Natural killer cell treated with Interleukin-12 subunit alpha and Interleukin-12 subunit beta and Interleukin-15 and Interleukin-18, amount 100 ng/mL, for 72 hours (primary cell): ENCODE measurements at regions not wholly inside any gene's neighbourhood (a gene's known extent, or its start where the extent isn't known, plus 50 kb on each side); places are given as distances from the start of the nearest gene placed in this dataset.

ENCODE experiments used
- ATAC-seq, 2 donors: fragments of 150-1000 bp; cut with Tn5 transposase in 1 of 2; sonication (Bioruptor Pico), chemical (Tn5 transposase) in 1 of 2; 2 replicates each; pipeline ENCODE4 v1.10.0; 2021
- DNase-seq: peaks from one replicate; pipeline ENCODE4 v3.0.0; 2022; ENCODE audit warnings: low spot score
- H3K27ac Mint-ChIP-seq, 2 donors: 1 replicate in 1 of 2; 2 replicates in 1 of 2; pipeline ENCODE4 v1.8.0; 2022; ENCODE audit warnings: mixed read lengths in 2 of 2, mild to moderate bottlenecking in 1 of 2, moderate library complexity in 1 of 2
- H3K27me3 Mint-ChIP-seq, 2 donors: 1 replicate in 1 of 2; 2 replicates in 1 of 2; pipeline ENCODE4 v1.8.0; 2022; ENCODE audit warnings: mixed read lengths in 2 of 2
- H3K36me3 Mint-ChIP-seq: one replicate; pipeline ENCODE4 v1.8.0; 2022; ENCODE audit warnings: mixed read lengths
- H3K4me1 Mint-ChIP-seq, 2 donors: 1 replicate in 1 of 2; 2 replicates in 1 of 2; pipeline ENCODE4 v1.8.0; 2022; ENCODE audit warnings: low read depth in 2 of 2, mixed read lengths in 2 of 2, mild to moderate bottlenecking in 1 of 2
- H3K4me3 Mint-ChIP-seq: one replicate; pipeline ENCODE4 v1.8.0; 2022; ENCODE audit warnings: mixed read lengths
- H3K9me3 Mint-ChIP-seq: 2 replicates; pipeline ENCODE4 v1.8.0; 2022; ENCODE audit warnings: mixed read lengths

GRCh38 chr5:20654746-20655145, 666.7 kb upstream of the CDH18 start:
- no peaks in the 10 kb centered on the region for H3K27me3 Mint-ChIP-seq
- no peak overlapping the region for H3K4me3 Mint-ChIP-seq
- H3K36me3 Mint-ChIP-seq = peaks cover 16% of the 10 kb centered on the region
- H3K4me1 Mint-ChIP-seq = no peaks in the 10 kb centered on the region
- ATAC-seq (no peak), DNase-seq (no peak)
- peaks cover 33% of the 10 kb centered on the region for H3K9me3 Mint-ChIP-seq
- H3K27ac Mint-ChIP-seq = no peak overlapping the region

GRCh38 chr5:20654033-20654432, 666.0 kb upstream of the CDH18 start:
- no peak overlapping the region for H3K4me3 Mint-ChIP-seq
- ATAC-seq (no peak), DNase-seq (no peak)
- H3K36me3 Mint-ChIP-seq = peaks cover 23% of the 10 kb centered on the region
- H3K27ac Mint-ChIP-seq = no peak overlapping the region
- no peaks in the 10 kb centered on the region for H3K27me3 Mint-ChIP-seq
- no peaks in the 10 kb centered on the region for H3K4me1 Mint-ChIP-seq
- peaks cover 34% of the 10 kb centered on the region for H3K9me3 Mint-ChIP-seq

- ATAC-seq = no peak
These were observed 662.0 kb upstream of the CDH18 start for GRCh38 chr5:20649966-20650365.

GRCh38 chr5:20648981-20649380, 661.0 kb upstream of the CDH18 start:
- Mint-ChIP-seq H3K27me3 (no peaks in the 10 kb centered on the region), H3K4me3 (no peak overlapping the region), H3K36me3 (peaks cover 24% of the 10 kb centered on the region), H3K4me1 (no peaks in the 10 kb centered on the region), H3K9me3 (peaks cover 31% of the 10 kb centered on the region), H3K27ac (no peak overlapping the region)
- ATAC-seq (no peak), DNase-seq (no peak)

More at GRCh38 chr5:20649966-20650365, 662.0 kb upstream of the CDH18 start:
- H3K27me3 Mint-ChIP-seq = no peaks in the 10 kb centered on the region
- DNase-seq = no peak
- peaks cover 31% of the 10 kb centered on the region for H3K9me3 Mint-ChIP-seq
- H3K4me3 Mint-ChIP-seq = no peak overlapping the region
- H3K27ac Mint-ChIP-seq = no peak overlapping the region
- H3K4me1 Mint-ChIP-seq = no peaks in the 10 kb centered on the region
- peaks cover 24% of the 10 kb centered on the region for H3K36me3 Mint-ChIP-seq

- ATAC-seq (no peak), DNase-seq (no peak)
- no peak overlapping the region for H3K27ac Mint-ChIP-seq
- H3K9me3 Mint-ChIP-seq = peaks cover 6% of the 10 kb centered on the region
- no peaks in the 10 kb centered on the region for H3K27me3 Mint-ChIP-seq
- peaks cover 4% of the 10 kb centered on the region for H3K36me3 Mint-ChIP-seq
- H3K4me3 Mint-ChIP-seq = no peak overlapping the region
- no peaks in the 10 kb centered on the region for H3K4me1 Mint-ChIP-seq
These were observed 648.7 kb upstream of the CDH18 start for GRCh38 chr5:20636686-20637085.

GRCh38 chr5:20619591-20619990, 631.6 kb upstream of the CDH18 start:
- Mint-ChIP-seq H3K9me3 (peaks cover 7% of the 10 kb centered on the region), H3K4me3 (no peak overlapping the region), H3K36me3 (peaks cover 4% of the 10 kb centered on the region), H3K4me1 (no peaks in the 10 kb centered on the region), H3K27me3 (no peaks in the 10 kb centered on the region), H3K27ac (no peak overlapping the region)
- DNase-seq (no peak), ATAC-seq (no peak)

GRCh38 chr5:20618340-20618739, 630.3 kb upstream of the CDH18 start:
- no peaks in the 10 kb centered on the region for H3K4me1 Mint-ChIP-seq
- H3K36me3 Mint-ChIP-seq = peaks cover 4% of the 10 kb centered on the region
- H3K27me3 Mint-ChIP-seq = no peaks in the 10 kb centered on the region
- DNase-seq (no peak), ATAC-seq (no peak)
- H3K27ac Mint-ChIP-seq = no peak overlapping the region
- peaks cover 7% of the 10 kb centered on the region for H3K9me3 Mint-ChIP-seq
- no peak overlapping the region for H3K4me3 Mint-ChIP-seq

GRCh38 chr5:20617841-20618240, 629.8 kb upstream of the CDH18 start:
- no peak overlapping the region for H3K27ac Mint-ChIP-seq

GRCh38 chr5:20615888-20616563, 628.0 kb upstream of the CDH18 start:
- Mint-ChIP-seq H3K9me3 (peaks cover 3% of the 10 kb centered on the region), H3K27ac (no peak overlapping the region), H3K4me1 (no peaks in the 10 kb centered on the region), H3K27me3 (no peaks in the 10 kb centered on the region), H3K4me3 (no peak overlapping the region), H3K36me3 (peaks cover 4% of the 10 kb centered on the region)
- no peak for ATAC-seq
- no peak for DNase-seq

More at GRCh38 chr5:20617841-20618240, 629.8 kb upstream of the CDH18 start:
- Mint-ChIP-seq H3K4me1 (no peaks in the 10 kb centered on the region), H3K36me3 (peaks cover 4% of the 10 kb centered on the region), H3K4me3 (no peak overlapping the region), H3K9me3 (peaks cover 7% of the 10 kb centered on the region), H3K27me3 (no peaks in the 10 kb centered on the region)
- no peak for ATAC-seq
- no peak for DNase-seq

- DNase-seq (no peak), ATAC-seq (no peak)
- H3K27ac Mint-ChIP-seq = no peak overlapping the region
- H3K4me1 Mint-ChIP-seq = no peaks in the 10 kb centered on the region
- no peaks in the 10 kb centered on the region for H3K27me3 Mint-ChIP-seq
- H3K4me3 Mint-ChIP-seq = no peak overlapping the region
- peaks cover 10% of the 10 kb centered on the region for H3K36me3 Mint-ChIP-seq
- peaks cover 11% of the 10 kb centered on the region for H3K9me3 Mint-ChIP-seq
These were observed 623.6 kb upstream of the CDH18 start for GRCh38 chr5:20611620-20612019.

GRCh38 chr5:20610681-20611080, 622.7 kb upstream of the CDH18 start:
- no peak for ATAC-seq

GRCh38 chr5:20609126-20609525, 621.1 kb upstream of the CDH18 start:
- no peak overlapping the region for H3K27ac Mint-ChIP-seq
- no peak for ATAC-seq
- DNase-seq = no peak
- peaks cover 6% of the 10 kb centered on the region for H3K36me3 Mint-ChIP-seq
- H3K4me1 Mint-ChIP-seq = no peaks in the 10 kb centered on the region
- no peaks in the 10 kb centered on the region for H3K27me3 Mint-ChIP-seq
- H3K4me3 Mint-ChIP-seq = no peak overlapping the region
- peaks cover 17% of the 10 kb centered on the region for H3K9me3 Mint-ChIP-seq

More at GRCh38 chr5:20610681-20611080, 622.7 kb upstream of the CDH18 start:
- no peak overlapping the region for H3K4me3 Mint-ChIP-seq
- no peaks in the 10 kb centered on the region for H3K27me3 Mint-ChIP-seq
- no peaks in the 10 kb centered on the region for H3K4me1 Mint-ChIP-seq
- no peak for DNase-seq
- no peak overlapping the region for H3K27ac Mint-ChIP-seq
- H3K36me3 Mint-ChIP-seq = peaks cover 10% of the 10 kb centered on the region
- H3K9me3 Mint-ChIP-seq = peaks cover 20% of the 10 kb centered on the region

- Mint-ChIP-seq H3K4me3 (no peak overlapping the region), H3K36me3 (peaks cover 6% of the 10 kb centered on the region), H3K27ac (no peak overlapping the region), H3K9me3 (peaks cover 17% of the 10 kb centered on the region), H3K4me1 (no peaks in the 10 kb centered on the region), H3K27me3 (no peaks in the 10 kb centered on the region)
- no peak for ATAC-seq
- no peak for DNase-seq
These were observed 620.6 kb upstream of the CDH18 start for GRCh38 chr5:20608567-20608966.

GRCh38 chr5:20605732-20606525, 617.9 kb upstream of the CDH18 start:
- no peak for DNase-seq
- Mint-ChIP-seq H3K9me3 (peaks cover 26% of the 10 kb centered on the region), H3K36me3 (peaks cover 6% of the 10 kb centered on the region), H3K4me3 (no peak overlapping the region), H3K27me3 (no peaks in the 10 kb centered on the region), H3K4me1 (no peaks in the 10 kb centered on the region), H3K27ac (no peak overlapping the region)
- no peak for ATAC-seq
